ENCODE measurements at regions not wholly inside any gene's neighbourhood (a gene's known extent, or its start where the extent isn't known, plus 50 kb on each side); places are given as distances from the start of the nearest gene placed in this dataset.

- DNase-seq (ENCODE audit: low read depth, low spot score): peak; percentile 18
Measured at GRCh38 chr10:86594535-86594934, 59.8 kb upstream of the OPN4 start.

GRCh38 chr10:86595496-86595895 lies 58.9 kb upstream of the OPN4 start:
- H3K9ac ChIP-seq (ENCODE audit: low read length): no peak overlapping the region
- H2AFZ ChIP-seq (ENCODE audit: low read depth, low read length, poor library complexity, severe bottlenecking): no peak overlapping the region
- H3K27me3 ChIP-seq (ENCODE audit: insufficient read depth, low read length): no peaks in the 10 kb centered on the region
- intact Hi-C loops (cut with micrococcal nuclease): loop anchor here (10.0 kb wide), 1 partner anchor 299 kb away; no protein-coding TSS in a partner anchor
- H3K9me3 ChIP-seq (ENCODE audit: control insufficient read depth in 1 of 2, insufficient read depth in 1 of 2, low read depth in 1 of 2, low read length in 2 of 2): no peaks in the 10 kb centered on the region
- H3K4me1 ChIP-seq (ENCODE audit: control insufficient read depth in 1 of 2, insufficient read depth in 2 of 2, low read length in 2 of 2): peaks cover 0 to 23% of the 10 kb centered on the region in 2 experiments; a peak in 1 of 4 replicates
- no peaks in the 10 kb centered on the region for H3K9me2 ChIP-seq (ENCODE audit: insufficient read depth)
- RAD21 ChIA-PET (ENCODE audit: low non-redundant PET in 1 of 2, low total read pairs in 2 of 2, uncharacterized antibody in 2 of 2, unreplicated experiment in 2 of 2): no interaction called here
- no peak for DNase-seq (ENCODE audit: low read depth, low spot score)
- CTCF ChIA-PET: no interaction called here
- no peak overlapping the region for H3K27ac ChIP-seq (ENCODE audit: low read depth, low read length)
- H4K20me1 ChIP-seq (ENCODE audit: insufficient read depth): no peaks in the 10 kb centered on the region
- BruUV-seq (replicated peaks): no TSS peak
- POLR2A ChIA-PET: no interaction called here
- no peaks in the 10 kb centered on the region for H3K36me3 ChIP-seq (ENCODE audit: control insufficient read depth in 1 of 2, insufficient read depth in 2 of 2, low read length in 2 of 2)
- no peak overlapping the region for H3K4me2 ChIP-seq (ENCODE audit: low read length)
- no peak overlapping the region for H3K4me3 ChIP-seq (replicated peaks in 1 of 2; ENCODE audit: low read depth in 1 of 2, low read length in 2 of 2)
- ATAC-seq: no peak
- H3K79me2 ChIP-seq (ENCODE audit: insufficient read depth, low read length): no peaks in the 10 kb centered on the region
- TF ChIP-seq JUND (IDR thresholded peaks at IDR 0.05) (no peak), EGR1 (IDR thresholded peaks at IDR 0.05; ENCODE audit: low read depth) (no peak), REST (IDR thresholded peaks at IDR 0.05; ENCODE audit: low read depth) (no peak), CEBPB (IDR thresholded peaks at IDR 0.05; ENCODE audit: low read depth) (no peak), POLR2AphosphoS5 (IDR thresholded peaks at IDR 0.05; ENCODE audit: low read depth, low read length) (no peak), CTCF (IDR thresholded peaks at IDR 0.05 in 2 of 3, conservative IDR thresholded peaks at IDR 0.05 in 1 of 3; ENCODE audit: borderline replicate concordance in 1 of 3, insufficient read depth in 1 of 3, low read depth in 2 of 3, low read length in 2 of 3) (no peak), ZNF274 (IDR thresholded peaks at IDR 0.05; ENCODE audit: low read depth, low read length) (no peak), SP1 (IDR thresholded peaks at IDR 0.05; ENCODE audit: low read depth) (no peak), ZFX (IDR thresholded peaks at IDR 0.05) (no peak)

More at GRCh38 chr10:86594535-86594934, 59.8 kb upstream of the OPN4 start:
- H3K36me3 ChIP-seq (ENCODE audit: control insufficient read depth in 1 of 2, insufficient read depth in 2 of 2, low read length in 2 of 2): no peaks in the 10 kb centered on the region
- H3K9me3 ChIP-seq (ENCODE audit: control insufficient read depth in 1 of 2, insufficient read depth in 1 of 2, low read depth in 1 of 2, low read length in 2 of 2): no peaks in the 10 kb centered on the region
- no peaks in the 10 kb centered on the region for H3K27me3 ChIP-seq (ENCODE audit: insufficient read depth, low read length)
- POLR2A ChIA-PET: no interaction called here
- no peak for ATAC-seq
- no peaks in the 10 kb centered on the region for H4K20me1 ChIP-seq (ENCODE audit: insufficient read depth)
- BruUV-seq (replicated peaks): no TSS peak
- RAD21 ChIA-PET (ENCODE audit: low non-redundant PET in 1 of 2, low total read pairs in 2 of 2, uncharacterized antibody in 2 of 2, unreplicated experiment in 2 of 2): no interaction called here
- H3K79me2 ChIP-seq (ENCODE audit: insufficient read depth, low read length): no peaks in the 10 kb centered on the region
- CTCF ChIA-PET: interaction anchor here (1.2 kb wide), 1 partner anchor 90 kb away, joined by 5 read pairs; no protein-coding TSS in a partner anchor
- peaks cover 0 to 14% of the 10 kb centered on the region in 2 experiments; a peak in 1 of 4 replicates for H3K4me1 ChIP-seq (ENCODE audit: control insufficient read depth in 1 of 2, insufficient read depth in 2 of 2, low read length in 2 of 2)
- no peak overlapping the region for H3K27ac ChIP-seq (ENCODE audit: low read depth, low read length)
- no peaks in the 10 kb centered on the region for H3K9me2 ChIP-seq (ENCODE audit: insufficient read depth)
- no peak overlapping the region for H3K9ac ChIP-seq (ENCODE audit: low read length)
- no peak overlapping the region for H3K4me3 ChIP-seq (replicated peaks in 1 of 2; ENCODE audit: low read depth in 1 of 2, low read length in 2 of 2)
- H2AFZ ChIP-seq (ENCODE audit: low read depth, low read length, poor library complexity, severe bottlenecking): no peak overlapping the region
- no peak overlapping the region for H3K4me2 ChIP-seq (ENCODE audit: low read length)
- TF ChIP-seq YY1 (IDR thresholded peaks at IDR 0.05; ENCODE audit: extremely low read depth, insufficient replicate concordance, low read depth, low read length) (no peak), MAX (IDR thresholded peaks at IDR 0.05) (no peak), FOSL1 (IDR thresholded peaks at IDR 0.05; ENCODE audit: low read depth) (no peak), CEBPB (IDR thresholded peaks at IDR 0.05; ENCODE audit: low read depth) (no peak; the same call in 1 of the 2 replicates), JUND (IDR thresholded peaks at IDR 0.05) (no peak), EZH2phosphoT487 (IDR thresholded peaks at IDR 0.05; ENCODE audit: borderline replicate concordance) (no peak), EZH2 (IDR thresholded peaks at IDR 0.05) (no peak), SRF (IDR thresholded peaks at IDR 0.05; ENCODE audit: low read depth) (no peak), ZNF274 (IDR thresholded peaks at IDR 0.05; ENCODE audit: low read depth, low read length) (no peak), POLR2AphosphoS5 (IDR thresholded peaks at IDR 0.05; ENCODE audit: low read depth, low read length) (no peak), RAD21 (IDR thresholded peaks at IDR 0.05; ENCODE audit: low read depth) (no peak), ATF3 (IDR thresholded peaks at IDR 0.05) (no peak), ELF1 (IDR thresholded peaks at IDR 0.05; ENCODE audit: borderline replicate concordance, low read depth) (no peak)
- intact Hi-C loops (cut with micrococcal nuclease): loop anchor here (10.0 kb wide), 1 partner anchor 300 kb away; no protein-coding TSS in a partner anchor

Data from HCT116 (cell line).